ENCODE measurements at regions not wholly inside any gene's neighbourhood (a gene's known extent, or its start where the extent isn't known, plus 50 kb on each side); places are given as distances from the start of the nearest gene placed in this dataset.

- Histone ChIP-seq H3K27me3 (ENCODE audit: insufficient read depth in 3 of 3, low read length in 2 of 3) (no peaks in the 10 kb centered on the region), H3K4me1 (no peaks in the 10 kb centered on the region), H3K36me3 (ENCODE audit: insufficient read depth in 1 of 2, low read depth in 1 of 2) (no peaks in the 10 kb centered on the region), H3K4me3 (no peak overlapping the region), H3K27ac (no peak overlapping the region), H3K9me3 (no peaks in the 10 kb centered on the region)
- TF ChIP-seq CTCF (IDR thresholded peaks at IDR 0.05): no peak
- DNase-seq (no peak), ATAC-seq (no peak)
- WGBS, 3 donors: 42 to 58% (median 47%) methylated on average over 3 of the region's 3 CpGs
- intact Hi-C loops (cut with DNase I): no loop called here
These were observed 631.4 kb upstream of the POT1 start for GRCh38 chr7:125561006-125561405.

- no peak overlapping the region for H3K27ac ChIP-seq
- ATAC-seq (no peak), DNase-seq (no peak)
- no peaks in the 10 kb centered on the region for H3K27me3 ChIP-seq (ENCODE audit: insufficient read depth in 3 of 3, low read length in 2 of 3)
- no peak for TF ChIP-seq CTCF (IDR thresholded peaks at IDR 0.05)
- no peaks in the 10 kb centered on the region for H3K4me1 ChIP-seq
- H3K9me3 ChIP-seq: no peaks in the 10 kb centered on the region
- H3K4me3 ChIP-seq: no peak overlapping the region
- no peaks in the 10 kb centered on the region for H3K36me3 ChIP-seq (ENCODE audit: insufficient read depth in 1 of 2, low read depth in 1 of 2)
- intact Hi-C loops (cut with DNase I): no loop called here
- WGBS, 3 donors: 55 to 72% (median 57%) methylated on average over 2 of the region's 2 CpGs
These were observed 630.3 kb upstream of the POT1 start for GRCh38 chr7:125559921-125560320.

GRCh38 chr7:125555916-125556315 is 626.3 kb upstream of the POT1 start:
- Histone ChIP-seq H3K27ac (no peak overlapping the region), H3K27me3 (ENCODE audit: insufficient read depth in 3 of 3, low read length in 2 of 3) (no peaks in the 10 kb centered on the region), H3K9me3 (no peaks in the 10 kb centered on the region), H3K4me1 (no peaks in the 10 kb centered on the region), H3K36me3 (ENCODE audit: insufficient read depth in 1 of 2, low read depth in 1 of 2) (no peaks in the 10 kb centered on the region), H3K4me3 (no peak overlapping the region)
- 38 to 75% (median 50%) methylated on average over 1 of the region's 1 CpG for WGBS, 3 donors
- DNase-seq (no peak), ATAC-seq (no peak)
- no peak for TF ChIP-seq CTCF (IDR thresholded peaks at IDR 0.05)
- intact Hi-C loops (cut with DNase I): no loop called here

GRCh38 chr7:125551008-125551407 is 621.4 kb upstream of the POT1 start:
- H3K27me3 ChIP-seq (ENCODE audit: insufficient read depth in 3 of 3, low read length in 2 of 3): no peaks in the 10 kb centered on the region
- no peak for ATAC-seq
- DNase-seq: no peak
- no peak overlapping the region for H3K27ac ChIP-seq
- H3K36me3 ChIP-seq (ENCODE audit: insufficient read depth in 1 of 2, low read depth in 1 of 2): no peaks in the 10 kb centered on the region
- intact Hi-C loops (cut with DNase I): no loop called here
- H3K4me1 ChIP-seq: no peaks in the 10 kb centered on the region
- TF ChIP-seq CTCF (IDR thresholded peaks at IDR 0.05): no peak
- no peak overlapping the region for H3K4me3 ChIP-seq
- H3K9me3 ChIP-seq: no peaks in the 10 kb centered on the region
- 83 to 90% (median 83%) methylated on average over 5 of the region's 5 CpGs for WGBS, 3 donors

- H3K4me3 ChIP-seq: no peak overlapping the region
- 62 to 84% (median 75%) methylated on average over 2 of the region's 2 CpGs for WGBS, 3 donors
- no peaks in the 10 kb centered on the region for H3K9me3 ChIP-seq
- intact Hi-C loops (cut with DNase I): no loop called here
- H3K27ac ChIP-seq: no peak overlapping the region
- no peak for TF ChIP-seq CTCF (IDR thresholded peaks at IDR 0.05)
- H3K4me1 ChIP-seq: no peaks in the 10 kb centered on the region
- DNase-seq (no peak), ATAC-seq (no peak)
- no peaks in the 10 kb centered on the region for H3K36me3 ChIP-seq (ENCODE audit: insufficient read depth in 1 of 2, low read depth in 1 of 2)
- no peaks in the 10 kb centered on the region for H3K27me3 ChIP-seq (ENCODE audit: insufficient read depth in 3 of 3, low read length in 2 of 3)
These were observed 617.9 kb upstream of the POT1 start for GRCh38 chr7:125547505-125547904.
